ENCODE measurements at regions not wholly inside any gene's neighbourhood (a gene's known extent, or its start where the extent isn't known, plus 50 kb on each side); places are given as distances from the start of the nearest gene placed in this dataset.
A peak's percentile ranks its signal among the peaks of the same experiment; 100 is the strongest.
"Not testable (repeated sequence)": the region's sequence is repeated elsewhere in the genome, so short reads cannot be mapped to it uniquely, and the experiment has no call there.

DNA sequence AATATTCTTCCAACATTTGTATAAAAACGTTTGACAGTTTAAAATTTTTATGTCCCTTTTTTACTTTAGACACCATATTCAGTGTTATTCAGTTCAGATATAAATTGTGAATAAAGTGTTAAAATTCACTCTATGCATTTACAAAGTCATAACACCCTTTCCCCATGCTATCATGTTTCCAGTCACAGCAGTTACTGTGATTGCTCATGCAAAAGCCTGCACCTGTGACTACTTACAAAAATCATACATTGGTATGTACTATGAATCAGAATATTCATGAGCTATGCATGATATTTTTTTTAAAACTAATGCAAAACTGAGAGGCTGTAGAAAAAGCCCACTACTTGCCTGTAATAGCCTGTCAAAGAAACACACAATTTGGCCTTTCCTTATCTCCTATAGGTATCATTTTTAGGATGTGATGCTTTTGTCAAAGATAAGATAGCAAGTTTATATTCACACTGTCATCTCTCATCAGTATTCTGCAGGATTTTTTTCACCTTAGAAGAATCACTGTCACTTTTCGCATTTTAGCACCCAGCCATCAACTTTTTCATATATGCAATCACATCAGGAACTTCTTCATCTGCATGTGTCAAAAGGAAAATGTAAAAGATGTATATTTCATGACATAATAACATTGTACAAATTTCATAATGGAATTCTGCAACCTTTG lies 443.2 kb downstream of the C12orf50 start:
- peak; percentile 21 for DNase-seq (ENCODE audit: low read depth)
- H3K4me3 ChIP-seq (ENCODE audit: low read length), result no peak overlapping the region
- TF ChIP-seq CTCF (IDR thresholded peaks at IDR 0.05; ENCODE audit: insufficient read depth, low read depth, low read length, missing control alignments), result no peak

- DNase-seq (ENCODE audit: low read depth), result peak; percentile 51
- H3K4me3 ChIP-seq (ENCODE audit: low read length), result not testable (repeated sequence)
Measured at GRCh38 chr12:87579091-87579490, 450.1 kb downstream of the C12orf50 start.

GRCh38 chr12:87575906-87576305 lies 453.3 kb downstream of the C12orf50 start:
- DNase-seq (ENCODE audit: low read depth), result no peak
- no peak overlapping the region for H3K4me3 ChIP-seq (ENCODE audit: low read length)
- no peak for TF ChIP-seq CTCF (IDR thresholded peaks at IDR 0.05; ENCODE audit: insufficient read depth, low read depth, low read length, missing control alignments)

DNA sequence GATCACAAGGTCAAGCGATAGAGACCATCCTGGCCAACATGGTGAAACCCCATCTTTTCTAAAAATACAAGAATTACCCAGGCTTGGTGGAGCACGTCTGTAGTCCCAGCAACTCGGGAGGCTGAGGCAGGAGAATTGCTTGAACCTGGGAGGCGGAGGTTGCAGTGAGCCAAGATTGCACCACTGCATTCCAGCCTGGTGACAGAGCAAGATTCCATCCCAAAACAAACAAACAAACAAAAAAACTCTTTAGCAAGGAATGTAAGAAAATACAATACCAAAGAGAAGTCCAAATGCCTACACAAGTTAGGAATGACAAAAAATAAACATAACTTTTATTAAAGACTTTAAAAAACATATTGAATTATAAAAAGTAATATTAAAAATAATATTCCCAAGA lies 462.3 kb downstream of the C12orf50 start:
- not testable (repeated sequence) for DNase-seq (ENCODE audit: low read depth); H3K4me3 ChIP-seq (ENCODE audit: low read length)

DNA sequence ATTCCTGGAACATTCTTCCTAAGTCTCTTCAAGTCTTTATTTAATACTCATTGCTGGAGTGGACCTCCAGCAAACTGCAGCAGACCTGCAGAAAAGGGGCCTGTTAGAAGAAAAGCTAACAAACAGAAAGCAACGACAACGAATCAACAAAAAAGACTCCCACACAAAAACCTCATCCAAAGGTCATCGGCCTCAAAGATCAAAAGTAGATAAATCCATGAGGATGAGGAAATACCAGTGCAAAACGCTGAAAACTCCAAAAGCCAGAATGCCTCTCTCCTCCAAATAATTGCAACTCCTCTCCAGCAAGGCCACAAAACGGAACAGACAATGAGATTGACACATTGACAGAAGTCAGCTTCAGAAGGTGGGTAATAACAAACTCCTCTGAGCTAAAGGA lies 472.2 kb downstream of the C12orf50 start:
- H3K4me3 ChIP-seq (ENCODE audit: low read length), result no peak overlapping the region
- no peak for DNase-seq (ENCODE audit: low read depth)
- TF ChIP-seq CTCF (IDR thresholded peaks at IDR 0.05; ENCODE audit: insufficient read depth, low read depth, low read length, missing control alignments), result no peak

- DNase-seq (ENCODE audit: low read depth); H3K4me3 ChIP-seq (ENCODE audit: low read length): not testable (repeated sequence)
Measured at GRCh38 chr12:87531213-87531612, 498.0 kb downstream of the C12orf50 start.

- no peak for DNase-seq (ENCODE audit: low read depth)
- no peak overlapping the region for H3K4me3 ChIP-seq (ENCODE audit: low read length)
- no peak for TF ChIP-seq CTCF (IDR thresholded peaks at IDR 0.05; ENCODE audit: insufficient read depth, low read depth, low read length, missing control alignments)
Measured at GRCh38 chr12:87529413-87529812, 499.8 kb downstream of the C12orf50 start.

DNA sequence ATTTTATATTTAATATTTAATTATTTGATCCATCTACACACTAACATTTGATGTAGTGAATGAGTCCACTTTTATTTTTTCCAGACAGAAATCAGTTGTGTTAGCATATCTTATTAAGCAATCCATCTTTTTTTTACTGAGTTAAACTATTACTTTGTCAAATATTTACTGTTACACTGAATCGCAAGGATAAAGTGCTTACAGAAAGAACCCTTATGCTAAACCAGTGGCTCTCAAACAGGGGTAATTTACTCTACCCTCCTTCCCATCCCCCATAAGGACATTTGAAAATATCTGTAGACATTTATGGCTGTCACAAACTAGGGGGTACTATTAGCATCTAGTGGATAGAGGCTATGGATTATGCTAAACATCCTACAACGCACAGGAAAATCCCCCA lies 508.2 kb downstream of the C12orf50 start:
- no peak for DNase-seq (ENCODE audit: low read depth)
- H3K4me3 ChIP-seq (ENCODE audit: low read length), result no peak overlapping the region
- no peak for TF ChIP-seq CTCF (IDR thresholded peaks at IDR 0.05; ENCODE audit: insufficient read depth, low read depth, low read length, missing control alignments)

DNA sequence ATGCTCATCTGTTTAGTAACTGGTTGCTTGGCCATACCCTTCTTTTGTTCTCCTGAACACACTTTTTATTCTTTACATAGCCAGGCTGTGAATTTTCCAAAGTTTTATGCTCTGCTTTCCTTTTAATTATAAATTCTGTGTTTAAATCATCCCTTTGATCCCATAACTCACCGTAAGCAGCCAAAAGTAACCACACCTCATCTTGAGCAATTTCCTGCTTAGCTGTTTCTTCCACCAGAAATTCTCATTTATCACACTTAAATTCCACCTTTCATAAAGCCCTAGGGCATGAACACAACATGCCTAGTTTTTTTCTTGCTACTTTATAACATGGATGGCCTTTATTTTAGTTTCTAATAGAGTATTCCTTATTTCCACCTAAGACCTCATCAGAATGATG lies 510.7 kb downstream of the C12orf50 start:
- no peak overlapping the region for H3K4me3 ChIP-seq (ENCODE audit: low read length)
- DNase-seq (ENCODE audit: low read depth), result peak; percentile 67
- TF ChIP-seq CTCF (IDR thresholded peaks at IDR 0.05; ENCODE audit: insufficient read depth, low read depth, low read length, missing control alignments), result no peak
